ENCODE measurements at regions not wholly inside any gene's neighbourhood (a gene's known extent, or its start where the extent isn't known, plus 50 kb on each side); places are given as distances from the start of the nearest gene placed in this dataset.
"Not testable (repeated sequence)": the region's sequence is repeated elsewhere in the genome, so short reads cannot be mapped to it uniquely, and the experiment has no call there.

- DNase-seq: not testable (repeated sequence)
Measured at GRCh38 chr18:14460364-14460763, 83.0 kb downstream of the POTEC start.

DNA sequence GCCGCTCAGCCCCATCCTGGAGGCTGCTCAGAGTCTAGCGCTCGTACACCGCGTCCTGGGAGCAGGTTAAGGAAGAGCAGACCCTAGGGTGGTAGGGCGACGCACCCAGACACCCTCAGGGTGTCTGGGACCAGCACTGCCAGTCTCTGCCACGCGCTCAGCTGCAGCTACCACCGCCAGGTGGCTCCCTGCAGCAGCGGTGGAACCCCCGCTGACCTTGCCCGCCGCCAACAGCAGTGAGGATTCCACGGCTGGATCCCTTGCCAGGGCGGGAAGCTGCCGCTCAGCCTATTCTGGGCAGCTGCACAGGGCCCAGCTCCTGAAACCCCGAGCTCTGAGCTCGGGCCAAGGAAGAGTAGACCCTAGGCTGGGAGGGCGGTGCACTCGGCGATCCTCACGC is 83.6 kb downstream of the POTEC start:
- not testable (repeated sequence) for DNase-seq

DNA sequence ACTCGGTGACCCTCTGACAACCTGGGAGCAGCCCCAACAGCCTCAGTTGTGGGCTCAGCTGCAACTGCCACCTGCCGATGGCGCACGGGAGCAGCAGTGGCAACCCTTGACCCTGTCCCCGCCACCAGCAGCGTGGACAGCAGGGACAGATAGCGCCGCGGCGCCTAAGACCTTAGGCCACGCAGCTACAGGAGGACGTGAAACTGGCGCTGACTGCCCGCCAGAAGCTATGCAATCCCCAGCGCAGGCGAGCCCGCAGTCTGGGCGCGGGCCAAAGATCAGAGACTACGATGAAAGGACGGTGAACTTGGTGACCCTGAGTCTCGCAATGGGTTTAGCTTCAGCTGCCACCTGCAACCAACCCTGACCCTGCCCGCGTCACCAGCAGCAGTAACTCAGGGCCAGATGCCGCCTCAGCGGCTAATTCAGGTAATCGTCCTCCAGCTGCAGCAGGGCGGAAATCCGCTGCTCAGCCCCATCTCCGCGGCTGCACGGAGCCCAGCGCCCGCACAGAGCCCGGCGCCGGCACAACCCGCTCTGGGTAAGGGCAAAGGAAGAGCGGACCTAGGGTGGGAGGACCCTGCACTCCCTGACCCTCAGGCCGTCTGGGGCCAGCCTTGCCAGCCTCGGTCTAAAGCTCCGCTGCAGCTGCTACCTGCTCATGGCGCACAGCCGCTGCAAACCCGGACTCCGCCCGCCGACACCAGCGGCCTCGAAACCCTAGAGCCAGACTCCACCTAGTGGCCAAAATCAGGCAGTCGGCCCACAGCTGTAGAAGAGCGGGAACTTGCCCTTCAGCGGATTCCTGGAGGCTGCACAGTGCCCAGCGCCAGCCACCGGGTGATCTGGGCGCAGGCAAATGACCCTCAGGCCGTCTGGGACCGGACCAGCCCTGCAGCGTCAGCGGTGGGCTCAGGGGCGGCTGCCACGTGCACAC is 85.1 kb downstream of the POTEC start:
- DNase-seq: peak; percentile 69

DNA sequence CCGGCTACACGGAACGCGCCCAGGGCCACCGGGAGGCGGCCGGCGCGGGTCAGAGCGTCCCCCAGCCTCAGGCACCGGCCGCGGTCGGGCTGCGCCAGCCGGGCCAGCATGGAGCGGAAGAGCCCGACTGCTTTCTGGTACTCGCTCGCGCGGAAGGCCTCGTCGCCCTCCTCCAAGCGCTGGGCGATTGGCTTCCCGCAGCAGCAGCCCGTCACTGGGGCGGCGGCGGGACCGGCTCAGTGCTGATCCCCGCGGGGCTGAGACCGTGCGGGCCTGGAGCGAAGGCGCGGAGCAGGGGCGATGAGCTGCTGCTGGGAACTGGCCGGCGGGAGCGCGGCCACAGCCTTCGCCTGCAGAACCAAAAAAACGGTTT is 92.8 kb downstream of the POTEC start:
- not testable (repeated sequence) for DNase-seq

DNA sequence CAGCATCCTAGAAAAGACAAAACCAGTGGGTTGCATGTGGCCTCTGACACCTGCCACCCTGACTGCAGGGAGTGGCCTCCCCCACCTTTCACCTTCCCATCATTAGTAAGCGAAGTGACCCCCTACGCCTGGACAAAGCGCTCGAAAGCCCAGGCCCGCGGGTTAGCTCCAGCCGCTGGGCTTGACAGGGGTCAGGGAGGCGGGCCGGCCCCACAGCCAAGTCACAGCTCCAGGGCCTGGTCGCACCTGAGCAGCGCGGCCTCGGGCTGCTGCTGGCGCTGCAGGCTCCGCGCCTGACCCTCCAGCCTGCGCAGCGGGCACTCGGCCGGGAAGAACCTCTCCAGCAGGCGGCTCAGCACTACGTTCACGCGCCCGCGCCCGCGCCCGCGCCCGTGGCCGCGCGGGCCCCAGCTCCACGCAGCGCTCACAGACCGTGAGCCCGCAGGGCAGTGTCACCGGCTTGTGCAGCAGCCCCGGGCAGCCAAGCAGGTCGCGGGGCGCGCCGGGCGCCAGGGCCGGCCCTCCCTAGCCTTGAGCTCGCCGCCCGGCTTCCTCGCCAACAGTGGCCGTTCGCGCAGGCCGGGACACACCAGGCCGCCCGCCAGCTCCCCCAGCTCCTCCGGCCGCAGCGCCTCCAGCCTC is 93.3 kb downstream of the POTEC start:
- peak; percentile 41 for DNase-seq

- not testable (repeated sequence) for DNase-seq
Measured at GRCh38 chr18:14449062-14449461, 94.3 kb downstream of the POTEC start.

GRCh38 chr18:14447715-14448114 is 95.7 kb downstream of the POTEC start:
- not testable (repeated sequence) for DNase-seq

DNA sequence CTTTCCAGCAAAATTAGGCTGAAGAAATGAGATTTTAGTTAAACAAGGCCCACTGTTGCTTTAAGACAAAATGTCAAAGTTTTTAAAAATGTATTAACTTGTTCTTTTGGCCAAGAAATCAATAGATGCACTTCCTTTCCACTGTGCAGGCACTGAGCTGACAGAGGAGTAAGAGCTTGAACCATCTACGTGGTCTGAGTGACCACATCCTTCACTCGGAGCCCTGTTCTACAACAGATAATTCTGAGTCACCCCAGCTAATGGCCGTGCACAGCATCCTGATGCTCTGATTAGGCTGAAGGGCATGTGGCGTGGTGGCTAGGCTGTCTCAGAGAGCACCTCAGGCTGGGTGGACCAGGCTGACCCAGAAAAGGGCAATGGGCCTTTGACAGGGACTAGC is 107.9 kb downstream of the POTEC start:
- DNase-seq: not testable (repeated sequence)

DNA sequence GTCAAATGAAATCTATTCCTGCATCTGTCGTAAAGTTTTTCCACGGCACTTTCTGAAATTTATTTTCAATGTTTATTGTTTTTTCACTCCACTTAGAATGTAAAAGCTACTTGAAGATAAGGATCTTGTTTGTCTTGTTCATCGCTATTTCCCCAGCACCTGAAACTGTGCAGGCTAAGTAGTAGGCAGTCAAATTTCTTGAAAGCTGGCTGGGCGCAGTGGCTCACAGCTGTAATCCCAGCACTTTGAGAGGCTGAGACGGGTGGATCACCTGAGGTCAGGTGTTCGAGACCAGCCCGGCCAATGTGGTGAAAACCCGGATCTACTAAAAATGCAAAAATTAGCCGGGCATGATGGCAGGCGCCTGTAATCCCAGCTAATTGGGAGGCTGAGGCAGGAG is 111.0 kb downstream of the POTEC start:
- not testable (repeated sequence) for DNase-seq

DNA sequence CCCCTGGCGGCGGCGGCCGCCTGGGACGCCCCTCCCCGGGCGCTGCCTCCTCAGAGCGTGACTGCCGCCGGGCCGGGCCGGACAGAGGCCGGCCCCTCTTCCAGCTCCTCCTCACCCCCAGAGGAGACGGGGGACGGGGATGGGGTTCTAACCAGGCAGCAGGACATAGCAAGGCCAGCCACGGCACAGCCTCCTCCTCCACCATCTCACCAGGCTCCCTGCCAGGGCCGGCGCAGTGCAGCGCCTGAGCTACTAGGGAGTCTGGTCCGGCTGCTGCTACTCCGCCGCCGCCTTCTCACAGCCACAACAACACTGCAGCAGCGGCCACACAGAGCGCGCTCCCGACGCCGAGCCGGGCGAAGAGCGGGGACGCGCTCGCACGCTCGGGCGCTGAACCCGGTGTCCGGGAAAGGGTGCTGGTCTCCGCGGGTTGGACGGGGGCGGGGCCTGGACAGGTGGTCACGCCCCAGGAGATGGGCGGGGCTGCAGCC is 112.3 kb downstream of the POTEC start:
- DNase-seq: peak; percentile 65

DNA sequence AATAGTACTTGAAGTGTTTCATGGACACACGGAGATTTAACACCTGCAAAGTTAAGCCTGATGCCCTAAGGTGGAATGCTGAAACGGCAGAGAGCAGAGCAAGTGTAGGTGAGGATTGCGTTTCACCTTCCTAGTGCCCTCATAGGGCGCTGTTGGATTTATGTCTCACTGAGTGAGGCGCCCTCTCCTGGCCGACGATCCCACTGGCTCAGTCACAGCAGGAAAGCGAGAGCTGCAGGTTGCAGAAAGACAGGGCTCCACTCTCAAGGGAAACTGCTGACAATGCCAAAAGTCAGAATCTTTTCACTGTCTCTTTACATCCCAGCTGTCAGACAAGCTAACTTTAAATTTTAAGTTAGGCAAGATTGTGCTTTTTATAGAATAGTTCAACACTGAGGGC is 127.6 kb downstream of the POTEC start:
- DNase-seq: not testable (repeated sequence)

- not testable (repeated sequence) for DNase-seq
Measured at GRCh38 chr18:14415399-14415798, 128.0 kb downstream of the POTEC start.

- not testable (repeated sequence) for DNase-seq
Measured at GRCh38 chr18:14395533-14395932, 147.9 kb downstream of the POTEC start.

- DNase-seq: not testable (repeated sequence)
Measured at GRCh38 chr18:14393563-14394103, 149.8 kb downstream of the POTEC start.

DNA sequence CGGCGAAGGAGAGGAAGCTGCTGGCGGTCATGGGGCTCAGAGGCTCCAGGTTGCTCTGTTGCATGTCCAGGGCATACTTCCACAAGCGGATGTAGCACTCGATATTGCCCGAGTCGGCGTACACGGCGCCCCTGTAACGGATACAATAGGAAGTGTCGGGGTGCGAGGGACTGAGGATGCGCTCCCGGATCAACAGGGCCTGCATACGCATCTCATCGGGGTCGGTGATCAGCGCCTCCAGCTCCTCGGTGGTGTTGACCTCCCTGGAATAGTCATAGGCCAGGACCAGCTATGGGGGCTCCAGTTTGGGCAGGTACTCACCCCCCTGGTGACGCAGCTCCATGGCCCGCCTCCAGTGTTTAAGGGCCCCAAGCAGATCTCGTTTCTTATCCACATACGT is 150.8 kb downstream of the POTEC start:
- not testable (repeated sequence) for DNase-seq

DNA sequence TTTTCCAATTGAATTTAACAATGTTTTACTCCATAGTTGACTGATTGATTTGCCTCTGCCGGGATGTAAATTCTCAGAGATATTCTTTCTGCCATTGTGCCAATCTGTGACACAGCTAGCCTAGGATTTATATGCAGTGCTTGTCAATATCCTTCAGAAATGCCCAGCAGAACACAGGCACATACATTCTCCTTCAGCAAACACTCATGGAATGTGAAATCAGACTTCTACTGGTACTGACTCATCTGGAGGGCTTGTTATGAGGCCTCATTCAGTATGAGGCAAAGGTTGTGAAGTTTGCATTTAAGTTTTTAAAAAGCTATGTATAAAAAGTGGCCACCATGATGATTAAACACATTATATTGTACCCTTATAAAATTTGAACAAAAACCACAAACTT is 158.4 kb downstream of the POTEC start:
- not testable (repeated sequence) for DNase-seq

DNA sequence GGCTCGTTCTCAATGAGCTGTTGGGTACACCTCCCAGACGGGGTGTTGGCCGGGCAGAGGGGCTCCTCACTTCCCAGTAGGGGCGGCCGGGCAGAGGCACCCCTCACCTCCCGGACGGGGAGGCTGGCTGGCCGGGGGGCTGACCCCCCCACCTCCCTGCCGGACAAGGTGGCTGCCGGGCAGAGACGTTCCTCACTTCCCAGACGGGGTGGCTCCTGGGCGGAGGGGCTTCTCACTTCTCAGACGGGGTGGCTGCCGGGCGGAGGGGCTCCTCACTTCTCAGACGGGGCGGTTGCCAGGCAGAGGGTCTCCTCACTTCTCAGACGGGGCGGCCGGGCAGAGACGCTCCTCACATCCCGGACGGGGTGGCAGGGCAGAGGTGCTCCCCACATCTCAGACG is 160.7 kb downstream of the POTEC start:
- DNase-seq: not testable (repeated sequence)

DNA sequence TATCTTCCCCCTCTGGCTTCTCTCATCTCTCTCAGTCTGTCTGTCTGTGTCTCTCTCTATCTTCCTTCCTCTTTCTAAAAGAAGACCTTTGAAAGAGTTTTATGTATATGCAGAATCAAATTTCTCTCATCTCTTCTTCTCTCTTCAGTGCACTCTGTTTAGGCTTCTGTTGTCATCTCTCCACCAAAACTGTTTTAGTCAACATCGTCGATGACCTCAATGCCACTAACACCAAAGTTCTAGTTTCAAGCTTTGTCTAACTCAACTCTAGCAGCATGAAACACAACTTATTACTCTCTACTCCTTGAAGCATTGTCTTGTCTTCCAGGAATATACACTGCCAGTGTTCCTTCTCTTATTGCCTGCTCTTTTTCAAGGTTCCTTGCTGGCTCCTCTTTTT is 163.9 kb downstream of the POTEC start:
- DNase-seq: not testable (repeated sequence)

GRCh38 chr18:14378376-14378775 is 165.0 kb downstream of the POTEC start:
- DNase-seq: not testable (repeated sequence)

- not testable (repeated sequence) for DNase-seq
Measured at GRCh38 chr18:14361346-14361745, 182.1 kb downstream of the POTEC start.

DNA sequence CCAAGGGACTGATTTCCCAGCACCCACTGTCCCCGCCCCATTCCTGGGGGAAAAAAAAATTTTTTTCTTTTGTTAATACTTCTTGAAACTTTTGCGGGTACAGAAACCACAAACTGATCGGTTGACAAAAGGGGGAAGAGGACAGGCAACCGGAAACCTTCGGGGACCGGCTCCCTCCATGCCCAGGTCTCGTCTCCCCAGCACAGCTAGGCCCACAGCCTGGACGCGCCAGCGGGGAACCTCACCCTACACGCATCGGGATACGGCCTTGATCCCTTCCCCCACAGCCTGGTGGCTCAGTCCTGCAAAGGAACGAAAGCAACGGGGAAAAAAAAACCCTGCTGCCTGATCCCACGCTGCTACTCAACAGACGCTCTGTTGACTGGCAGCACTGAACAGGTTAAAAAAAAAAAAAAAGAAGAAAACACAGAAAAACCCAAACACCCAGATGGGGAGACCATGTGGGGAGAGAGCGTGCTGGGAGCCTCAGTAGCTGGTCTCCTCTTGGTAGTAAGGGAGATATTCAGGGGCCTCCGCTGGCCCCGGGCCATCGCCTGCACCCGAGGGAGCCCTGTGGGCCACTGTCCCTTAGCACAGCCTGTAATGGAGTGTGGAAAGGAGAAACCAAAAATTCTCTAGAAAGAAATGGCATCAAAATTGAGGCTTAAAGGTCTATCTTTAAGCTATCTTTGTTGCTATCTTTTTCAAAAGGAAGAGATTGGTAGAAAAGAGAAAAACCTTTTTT is 185.7 kb downstream of the POTEC start:
- DNase-seq: not testable (repeated sequence)

GRCh38 chr18:14342170-14342569 is 201.2 kb downstream of the POTEC start:
- DNase-seq: not testable (repeated sequence)

DNA sequence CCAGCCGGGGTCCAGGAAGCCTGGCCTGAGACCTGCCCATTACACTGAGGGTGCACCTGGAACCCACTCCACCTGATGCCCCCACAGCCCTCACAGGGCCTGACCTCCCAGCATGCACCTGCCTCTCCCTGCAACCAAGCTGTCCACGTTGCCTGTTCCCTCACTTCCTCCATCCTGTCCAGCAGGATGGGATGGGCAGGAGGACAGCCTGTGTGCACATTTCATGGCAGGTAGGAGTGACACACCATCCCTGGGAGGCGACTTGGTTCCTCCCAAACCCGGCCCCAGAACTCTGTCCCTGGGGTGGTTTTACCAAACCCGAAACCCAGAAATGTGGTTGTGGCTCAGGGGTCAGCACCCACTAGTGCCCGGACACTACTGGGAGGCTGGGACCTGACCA is 203.8 kb upstream of the ZNF519 start:
- not testable (repeated sequence) for DNase-seq

Measured in activated CD4-positive, CD25-positive, alpha-beta regulatory T cell treated with anti-CD3 and anti-CD28 coated beads, Interleukin-2, amount 50 U/mL, for 72 hours (primary cell).